Jurkat, Clone E6-1 (cell line): ENCODE measurements at regions not wholly inside any gene's neighbourhood (a gene's known extent, or its start where the extent isn't known, plus 50 kb on each side); places are given as distances from the start of the nearest gene placed in this dataset.
"Not testable (repeated sequence)": the region's sequence is repeated elsewhere in the genome, so short reads cannot be mapped to it uniquely, and the experiment has no call there.

ENCODE experiments used
- DNase-seq: peaks from one replicate; pipeline ENCODE4 v3.0.0-alpha.2; 2011; ENCODE audit warnings: low read depth, low spot score
- H3K4me3 ChIP-seq: 2 replicates; pipeline ENCODE4 v1.5.1; 2011; ENCODE audit warnings: mild to moderate bottlenecking, low read length, control low read depth, moderate library complexity

DNA sequence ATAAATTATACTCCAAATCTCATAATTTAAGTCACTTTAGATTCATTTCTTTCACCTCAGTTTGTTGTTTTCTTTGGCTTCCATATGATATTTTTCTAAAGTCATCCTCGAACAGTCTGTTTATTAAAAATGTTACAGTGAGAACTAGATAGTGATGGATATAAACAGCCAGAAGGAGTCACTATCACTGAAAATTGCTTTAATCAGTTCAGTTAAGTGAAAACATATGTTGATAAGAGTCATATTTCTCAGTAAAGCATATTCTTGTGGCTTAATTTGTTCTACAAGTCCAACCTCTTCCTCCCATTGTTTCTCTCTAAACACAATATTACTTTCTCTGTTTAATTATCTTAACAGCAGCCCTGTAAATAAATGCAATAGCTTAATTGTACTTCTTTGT lies 427.5 kb upstream of the ALCAM start:
- no peak for DNase-seq
- no peak overlapping the region for H3K4me3 ChIP-seq

DNA sequence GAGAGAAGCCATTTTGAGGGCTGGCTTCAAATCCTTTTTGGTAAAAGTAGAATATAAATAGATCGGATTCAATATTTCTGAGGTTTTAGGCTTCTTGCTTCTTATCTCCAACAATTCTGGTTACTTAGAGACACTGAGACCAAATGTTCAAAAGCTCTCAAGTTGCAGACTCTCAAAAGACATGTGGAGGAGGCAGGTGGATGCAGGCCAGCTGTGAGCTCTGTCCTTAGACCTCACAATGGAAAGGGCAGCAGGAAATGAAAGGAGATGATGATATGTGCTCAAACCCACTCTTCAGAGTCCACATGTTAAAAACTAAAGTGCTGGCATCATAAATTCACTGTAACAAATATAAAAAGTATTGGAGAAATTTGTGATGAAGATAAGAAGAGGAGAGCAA lies 424.9 kb upstream of the ALCAM start:
- no peak for DNase-seq
- no peak overlapping the region for H3K4me3 ChIP-seq

DNA sequence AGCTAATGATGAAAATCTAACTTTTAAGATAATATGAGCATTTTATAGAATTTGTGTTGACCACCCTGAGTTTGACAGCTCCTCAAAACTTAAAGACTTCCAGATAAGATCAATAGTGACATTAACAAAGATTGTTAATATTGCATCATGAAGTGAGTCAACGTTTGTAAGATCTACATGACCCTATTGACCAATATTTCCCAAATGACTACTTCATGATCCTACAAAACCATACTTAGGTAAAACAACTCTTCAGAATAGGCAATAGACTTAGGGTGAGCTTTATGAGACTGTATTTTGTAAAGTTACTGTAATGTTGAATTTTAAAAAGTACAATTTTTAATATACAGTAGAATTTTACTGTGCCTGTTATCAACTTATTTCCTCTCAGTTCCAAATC lies 422.7 kb upstream of the ALCAM start:
- H3K4me3 ChIP-seq, result no peak overlapping the region
- no peak for DNase-seq

DNA sequence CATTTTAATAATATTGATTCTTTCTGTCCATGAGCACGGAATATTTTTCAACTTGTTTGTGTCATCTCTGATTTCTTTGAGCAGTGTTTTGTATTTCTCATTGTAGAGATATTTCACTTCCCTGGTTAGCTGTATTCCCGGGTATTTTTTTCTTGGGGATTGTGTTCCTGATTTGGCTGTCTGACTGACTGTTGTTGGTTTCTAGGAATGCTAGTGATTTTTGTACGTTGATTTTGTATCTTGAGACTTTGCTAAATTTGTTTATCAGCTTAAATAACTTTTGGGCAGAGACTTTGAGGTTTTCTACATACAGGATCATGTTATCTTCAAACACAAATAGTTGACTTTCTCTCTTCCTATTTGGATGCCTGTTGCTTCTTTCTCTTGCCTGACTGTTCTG lies 418.8 kb upstream of the ALCAM start:
- DNase-seq, result no peak

DNA sequence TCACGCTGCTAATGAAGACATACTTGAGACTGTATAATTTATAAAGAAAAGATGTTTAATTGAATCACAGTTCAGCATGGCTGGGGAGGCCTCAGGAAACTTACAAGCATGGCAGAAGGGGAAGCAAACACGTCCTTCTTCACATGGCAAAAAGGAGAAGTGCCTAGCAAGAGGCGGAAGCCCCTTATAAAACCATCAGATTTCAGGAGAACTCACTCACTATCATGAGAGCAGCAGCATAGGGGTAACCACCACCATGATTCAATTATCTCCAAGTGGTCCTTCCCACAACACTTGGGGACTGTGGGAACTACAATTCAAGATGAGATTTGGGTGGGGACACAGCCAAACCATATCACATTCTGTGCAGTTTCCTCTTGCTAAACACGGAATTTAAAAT lies 416.9 kb upstream of the ALCAM start:
- not testable (repeated sequence) for DNase-seq

More for the DNA sequence above, 418.8 kb upstream of the ALCAM start:
- H3K4me3 ChIP-seq, result no peak overlapping the region

DNA sequence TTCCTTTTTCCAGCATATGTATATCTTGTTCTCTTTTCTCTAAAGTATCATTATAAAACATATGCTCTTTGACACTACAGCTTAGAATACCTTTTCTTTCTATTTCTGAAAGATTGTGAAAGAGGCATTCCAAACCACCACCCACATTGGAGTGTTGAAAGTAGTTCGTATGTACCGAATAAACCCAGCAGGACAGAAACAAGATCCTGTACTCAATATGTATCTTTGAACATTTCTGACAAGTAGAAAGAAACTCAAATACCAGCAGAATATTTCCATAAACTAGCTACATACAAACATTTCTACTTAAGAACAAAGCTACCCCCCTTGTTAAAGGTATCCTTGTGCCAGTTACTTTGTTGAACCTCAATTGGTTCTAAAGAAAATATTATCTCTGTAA lies 415.3 kb upstream of the ALCAM start:
- no peak for DNase-seq

More for the DNA sequence above, 416.9 kb upstream of the ALCAM start:
- not testable (repeated sequence) for H3K4me3 ChIP-seq

DNA sequence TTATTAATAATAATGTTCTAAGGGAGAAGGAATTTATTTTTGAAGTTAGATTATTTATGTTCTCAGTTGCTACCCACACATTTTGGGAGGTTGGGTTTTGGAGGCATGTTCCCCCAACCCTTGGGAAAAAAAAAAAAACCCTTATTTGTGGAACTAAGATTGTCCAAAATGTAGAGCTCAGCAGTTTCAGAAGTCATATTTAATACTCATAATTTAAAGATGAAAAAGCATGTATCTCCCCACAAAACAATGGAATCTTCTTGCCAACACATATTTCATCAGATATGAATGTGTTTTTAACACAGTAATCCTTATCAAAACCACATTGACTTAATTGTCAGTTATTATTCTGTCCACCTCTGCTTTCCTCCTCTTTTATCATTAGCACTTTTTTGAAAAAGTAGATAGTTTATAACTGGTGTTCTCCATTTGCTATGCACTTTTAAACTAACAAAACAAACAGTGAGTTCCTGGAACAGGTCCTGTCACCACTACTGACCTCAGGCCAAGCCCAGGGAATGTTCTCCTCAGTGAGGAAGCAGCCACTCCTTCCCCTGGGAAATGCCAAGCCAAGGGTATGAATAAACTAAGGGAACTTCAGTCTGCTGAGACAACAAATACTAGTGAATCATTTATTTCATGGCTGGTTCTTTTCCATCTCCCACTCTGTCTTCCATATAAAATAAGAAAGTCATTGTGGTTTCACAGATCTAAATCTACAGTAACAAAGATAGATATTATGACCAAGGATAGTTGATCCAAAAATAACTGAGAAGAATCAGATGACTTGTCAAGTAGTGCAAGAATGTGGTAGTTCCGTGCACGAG lies 414.4 kb upstream of the ALCAM start:
- no peak overlapping the region for H3K4me3 ChIP-seq
- DNase-seq, result no peak

More for the DNA sequence above, 415.3 kb upstream of the ALCAM start:
- H3K4me3 ChIP-seq, result no peak overlapping the region

DNA sequence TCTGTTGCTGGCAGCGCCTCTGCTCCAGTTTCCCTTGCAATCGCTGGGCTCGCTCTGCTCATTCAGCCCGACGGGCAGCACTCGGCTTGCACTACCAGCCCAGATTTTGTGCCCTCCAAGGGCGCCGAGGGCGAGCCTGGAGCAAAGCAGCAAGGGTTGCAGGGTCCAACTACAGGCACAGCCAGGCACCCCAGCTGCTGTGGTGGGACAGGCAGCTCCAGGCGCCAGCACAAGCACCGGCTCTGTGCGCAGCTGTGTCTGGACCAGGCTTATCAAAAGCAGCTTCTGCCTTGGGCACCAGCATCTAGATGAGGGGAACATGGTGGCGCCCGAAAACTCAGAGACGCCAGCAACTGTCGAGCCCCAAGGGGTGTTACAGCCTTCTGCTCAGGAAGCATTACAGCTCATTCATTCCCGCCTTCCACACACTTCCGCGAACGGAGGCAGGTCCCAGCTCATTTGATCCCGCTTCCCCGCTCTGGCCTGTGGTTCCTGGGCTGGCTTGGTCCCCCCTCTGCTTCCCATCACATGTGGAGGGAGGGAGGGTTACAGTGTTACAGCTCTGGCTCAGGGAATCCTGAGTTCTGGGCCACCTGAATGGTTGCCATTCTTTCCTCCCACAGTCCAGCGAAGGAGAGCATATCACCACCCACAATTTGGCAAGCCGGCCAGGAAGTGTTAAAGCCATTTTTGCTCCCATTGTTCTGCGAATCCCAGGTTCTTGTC lies 409.9 kb upstream of the ALCAM start:
- no peak overlapping the region for H3K4me3 ChIP-seq
- DNase-seq, result no peak

DNA sequence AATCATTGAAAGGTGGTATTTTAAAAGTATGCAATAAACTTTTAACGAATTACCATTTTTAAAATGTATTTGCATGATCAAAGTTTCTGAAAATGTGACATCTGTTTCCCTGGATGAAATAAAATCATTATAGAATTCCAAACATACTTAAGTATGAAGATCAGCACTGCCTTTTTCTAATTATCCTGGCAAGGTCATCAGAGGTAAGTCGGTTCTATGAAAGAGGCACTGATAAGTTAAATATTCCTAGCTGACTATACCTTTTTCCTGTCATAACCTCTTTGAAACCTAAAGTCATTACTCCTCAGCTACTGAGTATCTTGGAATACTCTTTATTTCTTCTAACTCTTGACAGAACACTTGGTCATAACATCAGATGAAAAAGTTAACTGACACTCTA lies 406.1 kb upstream of the ALCAM start:
- no peak overlapping the region for H3K4me3 ChIP-seq
- DNase-seq, result no peak

DNA sequence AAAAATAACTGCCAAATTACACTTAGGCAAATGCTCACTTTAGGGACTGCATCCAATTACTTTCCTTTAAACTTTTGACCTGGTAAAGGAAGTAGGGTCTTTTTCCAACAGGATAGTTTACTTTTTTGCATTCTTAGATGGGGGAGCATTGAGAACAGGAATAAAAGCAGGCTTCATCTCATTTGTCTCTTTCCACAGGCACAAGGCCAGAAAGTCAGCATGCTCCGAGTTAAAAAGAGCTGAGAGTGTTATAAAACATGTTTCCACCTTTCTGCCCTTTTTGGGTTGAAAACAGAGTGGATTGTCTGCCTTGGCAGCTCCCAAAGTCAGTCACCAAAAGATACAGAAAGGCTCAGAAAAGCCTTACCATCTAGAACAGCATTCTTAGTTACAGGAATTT lies 404.9 kb upstream of the ALCAM start:
- H3K4me3 ChIP-seq, result no peak overlapping the region
- DNase-seq, result no peak

DNA sequence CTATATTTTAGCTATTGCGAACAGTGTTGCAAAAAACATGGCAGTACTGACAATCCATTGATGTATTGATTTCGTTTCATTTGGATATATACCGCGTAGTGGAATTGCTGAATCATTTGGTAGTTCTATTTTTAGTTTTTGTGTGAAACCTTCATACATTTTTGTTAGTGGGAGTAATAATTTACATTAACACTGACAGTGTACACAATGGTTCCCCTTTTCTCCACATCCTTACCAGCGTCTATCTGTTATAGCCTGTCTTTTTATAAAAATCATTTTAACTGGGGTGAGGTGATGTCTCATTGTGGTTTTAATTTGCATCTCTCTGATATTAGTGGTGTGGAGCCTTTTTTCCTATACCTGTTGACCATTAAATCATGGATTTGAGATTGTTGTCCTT lies 392.4 kb upstream of the ALCAM start:
- no peak overlapping the region for H3K4me3 ChIP-seq
- DNase-seq, result no peak

DNA sequence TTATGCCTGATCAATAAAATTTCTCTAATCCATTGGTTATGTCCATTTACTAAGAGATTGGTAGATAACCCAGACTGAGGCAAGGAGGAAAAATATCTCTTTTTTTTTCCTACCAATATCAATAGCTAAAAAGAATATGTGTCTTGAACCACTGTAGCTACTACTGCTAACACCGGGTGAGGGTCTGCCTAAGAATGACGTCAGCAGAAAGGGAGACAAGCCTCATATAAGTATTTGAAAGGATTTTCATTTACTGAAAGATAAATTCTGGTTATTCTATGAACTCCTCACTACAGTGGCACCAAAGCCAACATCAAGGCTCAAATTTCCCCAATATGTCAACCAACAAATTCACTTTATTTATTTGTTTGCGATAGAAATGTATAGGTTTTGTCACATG lies 389.0 kb upstream of the ALCAM start:
- no peak overlapping the region for H3K4me3 ChIP-seq
- DNase-seq, result no peak

DNA sequence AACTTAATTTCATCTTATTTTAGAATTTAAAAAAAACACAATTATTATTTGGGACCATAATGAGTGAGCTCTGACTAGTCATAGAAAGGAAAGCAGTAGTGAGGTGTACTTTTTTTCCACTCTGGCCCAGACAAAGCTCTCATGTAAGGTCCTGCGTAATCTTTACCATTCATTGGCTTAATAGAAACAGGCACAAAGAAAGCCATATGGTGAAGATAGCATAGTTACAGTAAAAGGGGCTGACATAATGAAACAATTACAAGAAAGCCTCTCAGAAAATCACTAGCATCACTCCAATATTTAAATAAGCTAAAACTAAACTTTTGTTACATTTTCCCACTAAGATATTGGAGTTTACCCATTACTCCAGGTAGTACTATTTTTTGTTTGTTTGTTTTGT lies 384.6 kb upstream of the ALCAM start:
- H3K4me3 ChIP-seq, result no peak overlapping the region
- DNase-seq, result no peak

DNA sequence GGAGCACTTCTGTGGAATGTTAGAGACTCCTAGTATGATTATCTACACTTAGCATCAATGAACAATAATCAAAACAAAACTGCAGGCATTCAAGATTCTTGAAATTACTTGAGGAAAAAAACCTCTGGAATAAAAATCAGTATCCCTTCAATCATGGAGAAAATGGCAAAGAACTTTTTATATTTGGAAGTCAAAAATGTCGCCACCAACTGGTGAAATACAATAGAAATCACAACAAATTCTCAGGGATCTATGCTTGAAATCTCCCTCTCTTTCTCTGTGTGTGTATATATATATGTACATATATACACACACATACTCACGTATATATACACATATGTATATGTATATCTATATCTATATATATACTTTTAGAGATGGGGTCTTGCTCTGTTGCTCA lies 378.9 kb upstream of the ALCAM start:
- no peak for DNase-seq

DNA sequence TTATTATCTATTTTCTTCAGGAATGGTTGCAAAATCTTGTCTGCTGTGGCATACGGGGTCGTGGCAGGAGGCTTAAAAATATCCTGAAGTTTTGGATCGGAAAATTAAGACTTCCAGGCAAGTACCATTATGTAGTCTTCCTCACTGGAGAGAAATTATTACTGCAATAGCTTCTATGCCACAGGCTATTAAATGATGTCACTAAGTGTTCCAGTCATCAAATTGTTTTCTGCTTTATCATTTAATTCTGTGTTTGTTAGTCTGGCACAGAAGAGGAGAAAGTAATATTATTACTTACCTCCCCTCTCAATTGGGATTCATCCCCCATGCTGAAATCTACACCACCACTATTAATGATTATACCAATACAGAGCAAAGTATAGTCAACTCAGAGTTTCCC lies 378.2 kb upstream of the ALCAM start:
- no peak overlapping the region for H3K4me3 ChIP-seq
- no peak for DNase-seq

More for the DNA sequence above, 378.9 kb upstream of the ALCAM start:
- no peak overlapping the region for H3K4me3 ChIP-seq

DNA sequence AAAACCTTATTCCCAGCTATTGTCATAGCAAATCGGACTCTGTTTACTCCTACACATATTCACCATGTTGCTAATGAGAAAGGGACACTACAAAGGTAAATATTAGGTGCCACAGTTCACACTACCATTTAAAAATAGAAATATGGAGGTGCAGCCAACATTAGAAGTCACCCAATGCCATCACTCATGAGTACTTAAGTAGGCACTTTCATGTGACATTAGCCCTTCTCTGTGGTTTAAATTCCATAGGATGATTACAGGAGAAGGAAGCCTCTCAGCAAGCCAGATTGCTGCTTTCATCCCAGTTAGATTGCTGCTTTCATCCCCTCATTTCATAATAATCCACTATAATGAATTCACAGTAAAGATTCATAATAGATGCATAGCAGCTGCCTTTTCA lies 376.8 kb upstream of the ALCAM start:
- no peak for DNase-seq
- H3K4me3 ChIP-seq, result no peak overlapping the region

DNA sequence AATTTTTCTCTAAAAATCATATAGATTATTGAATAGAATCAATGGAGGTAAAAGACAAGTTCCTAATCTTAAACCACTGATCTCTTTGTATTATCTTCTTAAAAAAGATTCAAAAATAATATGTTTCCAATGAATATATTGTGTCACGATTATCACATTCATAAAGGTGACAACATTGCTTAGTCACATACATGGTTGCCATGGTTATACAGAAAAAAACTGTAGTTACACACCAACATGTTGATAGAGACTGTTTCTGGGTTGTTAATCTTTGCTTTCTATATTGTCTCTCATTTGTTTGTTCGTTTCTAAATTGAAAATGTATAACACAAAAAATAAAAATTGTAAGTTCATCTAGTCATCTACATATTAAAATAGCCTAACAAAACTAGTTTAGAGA lies 376.0 kb upstream of the ALCAM start:
- H3K4me3 ChIP-seq, result no peak overlapping the region
- DNase-seq, result no peak

DNA sequence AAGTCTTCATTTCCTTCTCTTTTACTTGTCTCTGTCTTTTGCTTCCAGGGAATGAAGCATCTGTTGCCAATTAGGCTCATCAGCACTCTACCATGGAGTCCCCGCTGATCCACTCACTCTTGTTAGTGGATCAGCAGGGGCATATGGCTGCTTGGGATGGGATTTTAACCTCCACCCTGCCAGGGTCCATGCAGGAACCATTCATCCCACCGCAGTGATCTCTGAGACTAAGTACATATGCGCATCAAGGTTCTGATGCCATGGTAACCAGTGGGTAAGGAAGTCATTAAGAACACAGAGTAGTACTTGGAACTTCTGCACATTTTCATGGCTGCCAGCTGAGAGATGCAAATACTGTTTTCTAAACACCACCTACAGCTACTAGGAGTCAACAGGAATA lies 374.0 kb upstream of the ALCAM start:
- H3K4me3 ChIP-seq, result no peak overlapping the region
- DNase-seq, result no peak

DNA sequence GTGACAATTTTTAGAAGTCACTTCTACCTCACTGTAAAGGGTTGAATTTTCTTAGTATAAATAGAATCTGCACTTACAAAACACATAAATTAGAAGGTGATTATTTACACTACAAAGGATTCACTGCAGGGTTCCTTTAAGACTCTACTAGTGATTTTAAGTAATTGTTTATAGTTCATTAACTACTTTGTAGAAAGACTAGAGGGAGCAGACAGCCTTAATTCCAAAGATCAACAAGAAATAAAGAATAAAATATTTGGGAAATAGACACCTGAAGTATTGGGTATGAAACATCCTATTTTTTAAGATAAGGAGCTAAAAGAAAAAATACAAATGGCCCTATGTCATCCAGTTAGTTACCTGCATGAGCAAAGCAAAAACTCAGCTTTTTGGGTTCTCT lies 360.5 kb upstream of the ALCAM start:
- no peak overlapping the region for H3K4me3 ChIP-seq
- DNase-seq, result no peak

DNA sequence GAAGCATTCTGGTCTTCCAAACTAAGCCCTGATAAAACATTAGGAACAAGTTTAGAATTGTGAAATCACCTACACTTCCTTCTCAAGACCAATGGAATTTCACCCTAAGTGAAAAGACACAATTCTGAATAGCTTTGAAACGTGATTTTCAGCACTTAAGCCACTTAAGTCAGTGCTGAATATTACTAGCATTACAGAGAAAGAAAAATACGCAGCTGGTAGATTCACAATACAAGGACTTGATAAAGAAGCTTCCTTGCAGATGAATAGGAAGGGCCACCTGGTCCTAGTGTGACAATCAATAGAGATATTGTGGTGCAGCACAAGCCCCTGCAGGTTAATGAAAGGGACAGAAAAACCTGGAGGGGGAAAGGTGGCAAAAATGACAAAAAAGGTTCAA lies 353.1 kb upstream of the ALCAM start:
- H3K4me3 ChIP-seq, result no peak overlapping the region
- DNase-seq, result no peak

DNA sequence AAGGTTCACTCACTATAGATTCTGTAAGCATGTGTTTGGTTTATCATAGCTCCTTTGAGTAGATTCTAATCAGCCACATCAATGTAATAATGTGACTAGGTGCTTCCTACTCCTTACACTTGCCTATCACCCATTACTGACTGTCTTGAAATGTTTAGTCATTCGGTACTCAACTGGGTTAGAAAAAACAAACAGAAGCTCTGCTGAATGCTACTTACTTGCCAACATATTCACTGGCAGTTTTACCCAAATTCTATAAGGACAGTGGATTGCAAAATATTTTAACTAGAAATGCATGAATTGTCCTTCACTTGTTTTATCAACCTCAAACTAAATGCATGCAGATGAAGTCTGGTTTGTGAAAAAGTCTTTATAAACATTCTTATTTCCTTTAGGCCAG lies 352.1 kb upstream of the ALCAM start:
- DNase-seq, result no peak

More for the DNA sequence above, 352.1 kb upstream of the ALCAM start:
- H3K4me3 ChIP-seq, result no peak overlapping the region
